NB4 (cell line): ENCODE measurements at regions not wholly inside any gene's neighbourhood (a gene's known extent, or its start where the extent isn't known, plus 50 kb on each side); places are given as distances from the start of the nearest gene placed in this dataset.
A peak's percentile ranks its signal among the peaks of the same experiment; 100 is the strongest.

Experiments used
- DNase-seq: peaks from one replicate; pipeline ENCODE4 v3.0.0; 2010; ENCODE audit warnings: low read depth
- H3K4me3 ChIP-seq: one replicate; pipeline ENCODE4 v1.5.1; 2011; ENCODE audit warnings: mild to moderate bottlenecking, low read depth, low read length, moderate library complexity
- CTCF ChIP-seq: IDR thresholded peaks from one replicate; pipeline ENCODE4 v1.5.1; 2012; ENCODE audit warnings: low read depth, low read length
- MAX ChIP-seq: IDR thresholded peaks from 2 replicates; pipeline ENCODE4 v1.6.1; 2011; ENCODE audit warnings: low read depth, low read length
- MYC ChIP-seq: IDR thresholded peaks from 2 replicates; pipeline ENCODE4 v1.6.1; 2011; ENCODE audit warnings: low read depth, low read length
- POLR2A ChIP-seq: IDR thresholded peaks from 2 replicates; pipeline ENCODE4 v1.6.1; 2011; ENCODE audit warnings: mild to moderate bottlenecking; ENCODE audit not compliant: insufficient read length; ENCODE audit errors: extremely low read depth

GRCh38 chr12:75932241-75932640 lies 99.3 kb downstream of the PHLDA1 start:
- H3K4me3 ChIP-seq: no peak overlapping the region
- TF ChIP-seq POLR2A: no peak
- TF ChIP-seq MYC: no peak
- TF ChIP-seq CTCF: no peak
- no peak for TF ChIP-seq MAX
- no peak for DNase-seq

- DNase-seq: peak; percentile 32
- H3K4me3 ChIP-seq: no peak overlapping the region
- no peak for TF ChIP-seq CTCF
- no peak for TF ChIP-seq MYC
These were observed 107.5 kb downstream of the PHLDA1 start for GRCh38 chr12:75923964-75924666.

- TF ChIP-seq CTCF: no peak
- TF ChIP-seq POLR2A: no peak
- TF ChIP-seq MYC: no peak
- TF ChIP-seq MAX: no peak
- no peak for DNase-seq
These were observed 108.5 kb downstream of the PHLDA1 start for GRCh38 chr12:75922944-75923642.

GRCh38 chr12:75921622-75922289 lies 109.8 kb downstream of the PHLDA1 start:
- no peak for TF ChIP-seq POLR2A
- TF ChIP-seq MAX: no peak
- TF ChIP-seq CTCF: no peak
- no peak overlapping the region for H3K4me3 ChIP-seq

More at GRCh38 chr12:75922944-75923642, 108.5 kb downstream of the PHLDA1 start:
- no peak overlapping the region for H3K4me3 ChIP-seq

GRCh38 chr12:75917715-75918114 lies 113.9 kb downstream of the PHLDA1 start:
- DNase-seq: no peak
- no peak overlapping the region for H3K4me3 ChIP-seq
- TF ChIP-seq MAX (no peak), POLR2A (no peak)

More at GRCh38 chr12:75921622-75922289, 109.8 kb downstream of the PHLDA1 start:
- no peak for DNase-seq

GRCh38 chr12:75917083-75917482 lies 114.5 kb downstream of the PHLDA1 start:
- no peak for DNase-seq
- TF ChIP-seq CTCF: no peak
- TF ChIP-seq POLR2A: no peak
- no peak for TF ChIP-seq MYC
- TF ChIP-seq MAX: no peak
- H3K4me3 ChIP-seq: no peak overlapping the region
